RPMI8226 (cell line): ENCODE measurements at regions not wholly inside any gene's neighbourhood (a gene's known extent, or its start where the extent isn't known, plus 50 kb on each side); places are given as distances from the start of the nearest gene placed in this dataset.
"Not testable (repeated sequence)": the region's sequence is repeated elsewhere in the genome, so short reads cannot be mapped to it uniquely, and the experiment has no call there.

Experiments
- DNase-seq: peaks from one replicate; pipeline ENCODE4 v3.0.0-alpha.2; 2015

DNA sequence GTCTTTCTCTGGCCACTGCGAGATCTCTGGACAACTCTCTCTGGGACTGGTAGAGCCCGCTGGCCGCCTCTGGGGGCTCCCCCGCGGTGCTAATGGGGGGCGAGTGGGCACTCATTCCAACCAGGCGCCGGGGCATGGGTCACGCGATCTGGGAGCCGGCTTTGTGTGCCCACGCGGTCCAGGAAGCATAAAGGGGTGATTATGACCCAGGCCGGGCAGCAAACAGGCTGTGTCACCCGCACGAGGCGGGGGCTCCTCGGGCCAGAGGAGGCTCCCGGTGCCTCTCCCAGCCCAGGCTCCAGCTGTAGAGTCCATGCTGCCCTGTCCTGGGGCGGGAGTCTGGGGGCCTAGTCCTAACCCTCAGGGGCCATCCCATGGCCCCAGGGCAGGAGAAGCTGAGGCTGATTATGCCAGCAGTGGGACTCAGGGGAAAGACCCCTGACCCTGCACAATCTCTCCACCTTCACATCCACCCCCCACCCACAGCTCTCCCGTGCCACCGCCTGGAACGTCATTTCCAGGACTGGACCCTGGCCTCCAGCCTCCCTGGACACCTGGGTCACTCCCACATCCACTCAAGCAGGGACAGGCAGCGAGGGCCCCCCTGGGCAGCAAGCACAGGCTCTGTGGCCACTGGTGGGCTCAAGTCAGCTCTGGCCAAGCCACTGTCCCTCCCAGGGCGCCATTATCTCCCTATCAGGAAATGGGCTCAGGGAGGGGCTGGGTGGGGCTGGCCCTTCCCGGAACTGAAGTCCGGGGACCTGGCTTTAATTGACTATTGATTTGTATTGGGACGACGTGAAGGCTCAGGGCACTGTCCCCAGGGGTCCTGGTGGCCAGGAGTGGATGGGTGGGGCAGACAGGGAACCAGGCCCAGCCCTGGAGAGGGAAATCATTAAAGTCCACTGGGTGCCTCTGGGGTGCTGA is 50.0 kb downstream of the PTPRS start:
- DNase-seq, result no peak

DNA sequence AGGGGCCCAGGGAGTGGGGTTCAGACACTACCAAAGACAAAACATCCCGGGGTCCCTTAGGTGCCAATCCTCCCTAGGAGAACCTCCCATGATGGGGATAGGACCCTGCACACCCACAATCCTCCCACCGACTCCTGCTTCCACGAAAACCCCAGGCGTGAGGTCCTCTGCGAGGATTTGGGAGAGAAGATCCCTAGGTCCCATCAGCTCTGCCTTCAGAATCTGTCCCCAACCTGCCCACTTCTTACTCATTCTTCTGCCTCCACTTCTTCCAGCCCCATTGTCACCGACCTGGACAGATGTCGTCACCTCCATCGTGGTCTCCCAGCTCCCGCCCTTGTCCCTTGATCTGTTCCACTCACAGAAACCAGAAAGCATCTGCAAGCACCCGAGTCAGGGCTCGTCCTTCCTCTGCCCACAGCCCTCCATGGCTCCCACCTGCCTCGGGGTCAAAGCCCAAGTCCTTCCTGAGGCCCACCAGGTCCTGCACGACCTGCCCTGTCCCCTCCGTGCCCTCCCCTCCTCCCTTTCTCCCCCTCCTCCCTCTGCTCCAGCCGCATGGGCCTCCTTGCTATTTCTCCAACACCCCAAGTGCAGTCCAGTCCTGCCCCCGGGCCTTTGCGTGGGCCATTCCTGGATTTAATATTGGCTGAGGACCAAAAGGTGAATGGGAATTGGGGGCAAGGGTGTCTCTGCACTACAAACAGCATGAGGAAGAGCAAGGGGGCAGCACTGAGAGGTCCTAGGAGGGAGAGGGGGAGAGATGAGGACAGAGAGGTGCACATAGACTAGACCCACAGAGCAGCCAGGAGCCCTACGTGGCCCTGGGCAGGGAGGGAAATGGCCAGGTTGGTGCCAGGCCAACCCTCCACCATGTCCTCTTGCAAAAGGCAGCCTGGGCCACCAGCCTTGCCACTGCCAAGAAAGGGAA is 51.3 kb downstream of the PTPRS start:
- DNase-seq, result no peak

DNA sequence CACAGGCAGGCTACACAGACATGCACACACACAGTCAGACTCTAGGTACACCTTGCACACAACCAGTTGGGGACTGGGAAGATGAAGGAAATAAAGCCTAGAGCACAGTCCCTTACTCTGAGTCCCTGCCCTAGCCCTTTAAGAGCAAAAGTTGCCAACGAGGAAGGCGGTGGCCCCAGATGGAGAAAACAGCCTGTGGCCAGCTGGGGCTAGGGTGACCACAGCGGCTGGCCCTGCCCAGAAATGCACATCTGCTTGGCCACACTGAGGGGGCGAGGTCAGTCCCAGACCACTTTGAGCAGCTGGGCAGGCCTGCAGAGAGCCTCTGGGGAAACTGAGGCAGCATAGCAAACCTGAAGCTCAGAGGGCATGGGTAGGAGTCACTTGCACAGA is 52.3 kb downstream of the PTPRS start:
- no peak for DNase-seq

DNA sequence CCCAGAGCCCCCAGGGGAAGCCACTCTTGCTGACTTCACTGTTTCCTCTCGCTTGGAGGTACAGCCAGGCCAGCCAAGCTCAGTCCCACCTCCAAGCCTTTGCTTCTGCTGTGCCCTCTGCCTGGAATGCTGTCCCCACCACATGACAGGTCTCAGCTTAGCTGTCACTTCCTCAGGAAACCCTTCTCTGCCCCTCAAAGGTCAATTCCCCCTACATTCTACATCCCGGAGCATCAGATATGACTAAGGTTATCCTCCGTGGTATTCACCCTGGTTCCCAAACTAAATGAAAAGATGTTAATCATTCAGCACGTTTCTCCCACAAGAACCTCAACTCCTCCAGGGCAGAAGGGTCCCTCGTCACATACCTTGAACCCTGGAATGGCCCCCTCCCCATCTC is 53.5 kb downstream of the PTPRS start:
- no peak for DNase-seq

DNA sequence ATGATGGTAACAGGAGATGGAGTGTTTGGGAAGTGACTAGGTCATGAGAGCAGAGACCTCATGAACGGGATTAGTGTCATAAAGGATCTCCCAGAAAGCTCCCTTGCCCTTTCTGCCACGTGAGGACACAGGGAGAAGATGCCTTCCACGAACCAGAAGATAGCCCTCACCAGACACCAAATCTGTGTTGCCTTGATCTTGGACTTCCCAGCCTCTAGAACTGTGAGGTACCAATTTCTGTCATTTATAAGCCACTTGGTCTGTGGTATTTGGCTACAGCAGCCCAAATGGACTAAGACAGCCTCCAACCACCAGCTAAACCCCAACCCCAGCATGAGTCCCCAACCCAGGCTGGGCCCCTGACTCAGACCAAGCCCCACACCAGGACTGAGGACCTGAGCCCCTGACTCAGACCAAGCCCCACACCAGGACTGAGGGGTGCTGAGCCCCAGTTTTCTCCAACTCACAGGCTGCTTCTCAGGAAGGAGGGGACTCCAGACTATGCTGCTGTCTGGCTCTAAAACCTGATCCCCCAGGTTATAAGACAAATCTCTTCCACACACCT is 54.1 kb downstream of the PTPRS start:
- no peak for DNase-seq

DNA sequence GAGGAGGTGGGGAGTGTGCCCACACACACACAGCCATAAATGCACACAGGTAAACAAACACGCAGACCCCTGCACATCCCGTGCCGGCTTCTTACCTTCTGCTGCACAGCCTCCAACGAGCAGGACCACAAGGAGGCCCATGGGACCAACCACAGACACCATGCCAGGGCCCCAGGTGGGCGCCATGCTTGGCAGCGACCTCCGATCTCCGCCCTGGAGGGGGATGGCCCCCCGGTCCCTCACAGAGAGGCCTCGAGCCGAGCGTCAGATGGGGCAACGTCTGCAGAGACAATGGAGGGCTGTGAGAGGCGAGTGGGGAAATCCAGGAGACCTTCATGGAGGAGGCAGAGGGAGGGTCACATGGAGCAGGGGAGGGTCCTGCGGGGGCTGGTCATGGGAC is 54.7 kb downstream of the PTPRS start:
- DNase-seq, result no peak

DNA sequence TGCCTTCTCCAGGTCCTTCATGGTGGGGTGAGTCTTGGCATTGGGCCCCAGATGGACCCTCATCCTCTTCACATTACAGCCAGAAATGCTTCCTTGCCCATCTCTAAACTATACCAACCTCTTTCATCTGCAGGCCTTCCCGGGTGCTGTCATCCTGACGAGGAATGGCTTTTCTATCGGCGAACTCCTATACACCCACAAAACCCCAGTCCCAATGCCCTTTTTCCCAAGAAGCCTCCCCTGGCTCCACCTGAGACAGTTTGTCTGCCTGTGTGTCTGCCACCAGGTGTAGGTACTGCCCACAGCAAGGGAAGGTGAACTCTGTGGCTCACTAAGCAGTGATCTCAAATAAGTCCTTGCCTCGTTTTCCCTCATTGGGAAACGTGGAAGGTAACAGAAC is 55.3 kb downstream of the PTPRS start:
- no peak for DNase-seq

DNA sequence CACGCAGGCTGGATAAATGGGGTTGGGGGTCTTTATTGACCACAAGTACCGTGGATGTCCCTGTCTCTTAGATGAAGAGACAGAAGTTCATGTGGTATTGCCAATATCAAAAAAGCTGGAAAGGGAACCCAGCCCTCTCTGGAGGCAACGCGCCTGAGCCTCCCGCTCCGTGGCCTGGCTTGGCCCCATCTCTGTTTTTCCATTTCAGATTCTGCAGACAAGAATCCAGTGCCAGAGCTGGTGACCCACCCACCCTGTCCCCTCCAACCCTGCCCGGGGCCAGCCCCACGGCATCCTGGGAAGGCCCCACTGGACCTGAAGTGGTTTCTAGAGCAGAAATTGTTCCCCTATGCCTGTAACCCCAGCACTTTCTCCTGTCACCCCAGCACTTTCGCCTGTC is 57.7 kb downstream of the PTPRS start:
- DNase-seq, result no peak

DNA sequence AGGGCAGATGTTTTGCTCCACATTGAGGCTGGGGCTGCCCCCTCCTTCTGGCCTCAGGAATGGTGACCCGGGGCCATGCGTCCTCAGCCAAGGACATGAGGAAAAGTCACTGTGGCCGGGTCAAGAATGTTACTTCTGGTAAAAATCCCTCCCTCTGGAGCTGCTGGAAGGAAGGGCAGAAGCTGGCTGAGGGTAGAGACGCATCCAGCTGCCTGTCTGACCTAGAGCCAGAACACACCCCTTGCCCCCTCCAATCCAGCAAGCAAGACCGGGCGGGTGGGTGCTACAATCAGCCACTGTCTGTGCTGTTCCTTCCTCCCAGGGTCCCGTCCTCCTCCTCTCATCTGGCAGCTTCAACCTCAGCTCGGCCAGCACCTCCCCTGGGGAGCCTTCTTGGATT is 59.0 kb downstream of the PTPRS start:
- DNase-seq, result no peak

DNA sequence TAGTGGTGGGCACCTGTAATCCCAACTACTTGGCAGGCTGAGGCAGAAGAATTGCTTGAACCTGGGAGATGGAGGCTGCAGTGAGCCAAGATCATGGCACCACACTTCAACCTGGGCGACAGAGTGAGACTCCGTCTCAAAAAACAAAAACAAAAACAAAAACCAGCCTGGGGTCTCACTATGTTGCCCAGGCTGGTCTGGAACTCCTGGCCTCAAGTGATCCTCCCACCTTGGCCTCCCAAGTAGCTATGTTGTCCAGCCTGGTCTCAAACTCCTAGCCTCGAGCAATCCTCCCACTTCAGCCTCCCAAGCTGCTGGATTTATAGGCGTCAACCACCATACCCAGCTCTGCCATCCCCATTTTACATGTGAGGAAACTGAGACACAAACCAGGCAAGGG is 64.9 kb downstream of the PTPRS start:
- DNase-seq, result not testable (repeated sequence)

DNA sequence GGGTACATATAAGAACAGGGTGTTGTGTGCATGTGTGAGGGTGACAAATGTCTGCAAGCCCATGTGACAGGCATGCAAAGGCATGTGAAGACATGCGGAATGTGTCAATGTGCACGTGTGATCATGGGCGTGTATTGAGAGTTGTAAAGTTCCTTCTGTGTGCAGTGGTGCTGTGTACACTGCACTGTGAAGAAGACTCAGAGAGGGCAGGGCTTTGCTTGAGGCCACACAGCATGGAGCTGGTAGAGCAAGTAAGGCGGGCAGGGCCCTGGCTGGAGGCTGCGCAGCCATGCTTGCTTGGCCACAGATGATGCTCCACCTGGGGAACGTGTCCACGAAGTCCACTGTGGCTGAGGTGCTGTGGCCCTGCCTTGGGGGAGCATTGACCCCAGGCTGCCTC is 66.8 kb downstream of the PTPRS start:
- no peak for DNase-seq

DNA sequence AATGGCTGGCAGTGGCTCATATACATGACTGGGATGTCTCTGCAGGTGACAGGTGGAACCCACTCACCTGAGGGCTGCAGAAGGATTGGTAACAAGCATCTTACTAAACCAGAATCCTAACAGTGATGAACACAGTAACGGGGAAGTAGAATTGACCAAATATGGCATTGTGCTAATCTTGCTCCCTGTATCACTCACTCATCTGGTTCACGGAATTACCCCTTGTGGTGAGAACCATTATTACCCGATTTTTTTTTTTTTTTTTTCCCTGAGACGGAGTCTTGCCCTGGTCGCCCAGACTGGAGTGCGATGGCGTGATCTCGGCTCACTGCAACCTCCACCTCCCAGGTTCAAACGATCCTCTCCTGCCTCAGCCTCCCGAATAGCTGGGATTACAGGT is 69.5 kb downstream of the PTPRS start:
- peak; percentile 13 for DNase-seq

DNA sequence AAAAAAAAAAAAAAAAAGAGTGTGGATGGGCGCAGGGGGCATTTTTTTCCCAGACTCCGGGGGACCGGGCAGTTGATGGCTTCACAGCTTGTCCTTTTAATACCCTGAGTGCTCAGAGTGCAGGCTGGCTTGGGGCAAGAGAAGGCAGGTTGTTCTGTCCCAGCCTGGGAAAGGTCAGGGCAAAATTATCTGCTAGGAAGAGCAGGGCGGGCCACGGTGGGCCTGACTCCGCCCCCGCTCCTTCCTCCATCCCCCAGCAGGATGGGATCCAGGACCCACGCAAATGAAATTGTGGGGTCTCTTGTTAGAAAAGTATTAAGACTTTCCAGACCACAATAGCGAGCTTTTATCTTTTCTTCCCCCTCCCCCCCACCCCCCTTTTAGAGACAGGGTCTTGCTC is 70.7 kb downstream of the PTPRS start:
- no peak for DNase-seq

DNA sequence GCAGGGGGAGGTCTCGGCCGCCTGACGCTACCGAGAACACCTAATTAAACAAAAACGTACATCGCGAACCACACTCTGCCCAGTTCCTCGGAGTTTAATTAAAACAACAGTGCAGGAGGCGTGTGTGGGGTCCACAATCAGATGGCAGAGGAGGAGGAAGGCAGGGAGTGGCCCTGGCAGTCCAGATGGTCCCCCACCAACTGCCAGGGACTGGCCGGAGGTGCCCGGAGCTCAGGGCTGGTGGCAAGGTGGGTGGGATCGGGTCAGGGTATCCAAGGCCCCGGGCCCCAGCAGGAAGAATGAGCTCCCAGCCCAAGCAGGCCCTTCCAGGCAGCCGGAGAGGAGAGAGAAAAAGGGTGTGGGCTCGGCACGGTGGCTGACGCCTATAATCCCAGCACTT is 71.3 kb downstream of the PTPRS start:
- no peak for DNase-seq

DNA sequence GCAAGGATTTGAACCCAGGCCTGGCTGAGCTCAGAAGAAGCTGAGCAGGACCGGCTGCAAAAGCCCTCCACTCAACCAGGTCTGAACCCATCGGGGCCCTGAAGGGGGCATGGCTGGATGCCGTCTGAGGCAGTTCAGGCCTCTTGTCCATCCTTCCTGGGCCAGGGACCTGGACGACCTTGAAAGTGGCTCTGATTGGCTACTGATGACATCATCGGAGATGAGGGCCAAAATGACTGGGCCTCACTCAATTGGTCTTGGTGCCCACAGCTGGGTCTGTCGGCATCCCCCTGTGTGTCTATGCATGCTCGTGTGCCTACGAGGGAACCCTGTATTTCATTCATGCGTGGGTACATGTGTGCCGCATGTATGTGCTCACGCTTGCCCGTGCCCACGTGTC is 71.8 kb downstream of the PTPRS start:
- DNase-seq, result no peak

DNA sequence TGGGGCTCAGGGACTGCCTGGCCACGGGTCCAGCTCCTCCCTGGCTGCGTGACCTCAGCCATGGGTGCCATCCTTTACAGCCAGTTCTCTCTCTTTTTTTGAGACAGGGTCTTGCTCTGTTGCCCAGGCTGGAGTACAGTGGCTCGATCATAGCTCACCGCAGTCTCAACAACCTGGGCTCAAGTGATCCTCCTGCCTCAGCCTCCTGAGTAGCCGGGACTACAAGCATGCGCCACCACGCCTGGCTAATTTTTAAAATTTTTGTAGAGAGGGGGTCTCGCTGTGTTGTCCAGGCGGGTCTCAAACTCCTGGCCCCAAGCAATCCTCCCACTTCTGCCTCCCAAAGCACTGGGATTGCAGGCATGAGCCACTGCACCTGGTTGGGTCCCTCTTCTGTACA is 75.4 kb downstream of the PTPRS start:
- no peak for DNase-seq

DNA sequence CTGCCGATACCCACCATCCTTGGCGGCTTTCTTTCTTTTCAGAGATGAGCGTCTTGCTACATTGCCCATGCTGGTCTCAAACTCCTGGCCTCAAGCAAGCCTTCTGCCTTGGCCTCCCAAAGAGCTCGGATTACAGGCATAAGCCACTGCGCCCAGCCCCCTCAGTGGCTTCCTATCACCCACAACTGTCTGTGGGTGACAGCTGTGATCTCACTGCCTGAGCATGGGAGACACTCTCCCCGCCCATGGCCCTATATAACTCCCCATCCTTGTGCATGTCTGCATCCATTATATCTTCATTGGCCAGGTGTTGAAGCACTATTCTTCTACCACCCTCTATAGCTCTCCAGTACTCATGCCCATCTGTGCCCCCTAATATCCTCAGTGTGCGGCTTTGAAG is 76.2 kb downstream of the PTPRS start:
- no peak for DNase-seq

DNA sequence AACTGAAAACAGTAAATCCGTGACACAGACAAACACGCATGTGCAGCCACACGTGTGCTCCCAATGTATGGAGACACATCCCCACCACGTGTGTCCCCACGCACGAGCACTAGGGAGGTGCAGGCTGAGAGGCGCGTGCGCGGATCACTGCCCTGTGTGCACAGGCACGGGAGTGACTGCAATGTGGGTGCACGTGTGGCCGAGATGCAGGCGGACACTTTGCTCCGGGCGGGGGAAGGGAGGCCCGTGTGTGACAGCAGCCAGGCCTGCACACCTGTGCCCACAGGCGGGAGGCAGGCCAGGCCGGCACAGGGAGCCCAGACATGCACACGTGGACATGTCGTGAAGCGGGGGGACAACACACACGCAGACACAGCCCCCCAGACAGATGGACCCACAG is 77.0 kb downstream of the PTPRS start:
- DNase-seq, result peak; percentile 35

DNA sequence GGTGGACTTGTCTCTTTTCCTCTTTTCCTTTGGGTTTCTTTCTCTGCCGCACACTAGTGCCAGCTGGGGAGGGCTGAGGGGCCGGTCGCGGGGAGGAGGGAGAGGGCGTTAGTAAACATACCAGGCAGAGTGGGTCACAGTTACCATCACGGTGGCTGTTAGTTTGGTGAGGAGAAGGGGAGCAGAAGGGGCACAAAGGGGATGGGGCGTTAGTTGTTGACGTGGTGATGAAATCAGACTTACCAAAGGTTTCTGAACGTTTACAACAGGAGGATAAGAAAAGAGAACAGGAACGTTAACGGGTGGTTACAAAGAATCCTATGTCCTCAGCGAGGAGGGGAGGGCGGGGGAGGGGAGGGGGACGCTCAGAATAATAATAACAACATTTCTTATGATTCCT is 77.9 kb downstream of the PTPRS start:
- no peak for DNase-seq

DNA sequence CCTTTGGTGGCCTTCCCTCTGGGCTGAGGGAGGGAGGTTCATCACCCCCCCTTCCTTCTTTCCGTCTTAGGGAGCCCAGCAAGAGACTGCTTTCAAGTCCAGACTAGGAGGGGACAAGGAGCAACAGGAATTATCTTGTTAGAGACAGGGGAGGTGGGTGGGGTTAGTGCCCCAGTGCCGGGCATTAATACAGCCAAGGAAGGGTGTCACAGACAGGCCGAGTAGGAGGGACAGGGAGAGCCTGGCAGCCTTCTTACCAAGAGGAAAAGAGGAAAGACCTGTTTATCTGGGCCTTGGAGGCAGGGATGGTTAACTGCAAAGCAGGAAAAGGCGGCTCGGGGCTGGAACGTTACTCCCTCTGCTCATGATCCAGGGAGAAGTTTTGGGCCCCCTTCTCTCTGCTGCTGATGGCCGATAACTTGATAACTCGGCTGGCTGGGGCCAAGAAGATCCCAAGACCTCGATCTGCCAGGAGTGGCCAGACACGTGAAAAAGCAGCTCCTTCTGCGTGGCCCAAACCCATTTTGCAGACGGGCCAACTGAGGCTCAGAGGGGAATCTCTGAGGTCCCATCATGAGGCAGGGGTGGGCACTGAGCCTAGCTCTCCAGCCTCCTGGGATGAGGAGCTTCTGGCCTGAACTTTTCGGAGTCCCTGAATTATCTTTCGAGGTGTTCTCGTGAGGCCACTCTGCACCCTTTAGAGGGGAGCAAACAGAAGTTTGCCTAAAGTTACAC is 79.3 kb downstream of the PTPRS start:
- DNase-seq, result no peak

DNA sequence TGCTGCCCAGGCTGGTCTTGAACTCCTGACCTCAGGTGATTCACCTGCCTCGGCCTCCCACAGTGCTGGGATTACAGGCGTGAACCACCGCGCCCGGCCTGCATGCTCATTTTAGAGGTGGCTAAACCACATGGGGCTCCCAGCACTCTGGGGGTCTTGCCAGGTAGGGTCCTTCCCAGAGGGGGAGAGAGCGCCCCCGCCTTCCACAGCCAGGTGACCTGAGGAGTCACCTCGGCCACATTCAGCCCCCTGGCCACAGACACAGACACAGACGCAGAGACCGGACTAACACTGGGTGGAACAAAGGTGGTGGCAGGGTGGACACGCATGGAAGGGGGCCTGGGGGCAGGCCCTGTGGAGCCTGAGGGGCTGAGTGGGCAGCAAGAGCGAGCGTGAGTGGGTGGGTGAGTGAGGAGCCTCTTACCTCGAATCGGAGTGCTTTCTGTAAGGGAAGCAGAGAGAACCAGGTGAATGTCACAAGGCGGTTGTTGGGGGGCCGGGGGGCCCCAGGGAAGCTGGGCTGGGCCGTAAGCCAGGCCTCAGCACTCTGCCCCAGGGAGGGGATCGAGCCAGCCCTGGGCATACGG is 80.1 kb downstream of the PTPRS start:
- DNase-seq, result no peak

DNA sequence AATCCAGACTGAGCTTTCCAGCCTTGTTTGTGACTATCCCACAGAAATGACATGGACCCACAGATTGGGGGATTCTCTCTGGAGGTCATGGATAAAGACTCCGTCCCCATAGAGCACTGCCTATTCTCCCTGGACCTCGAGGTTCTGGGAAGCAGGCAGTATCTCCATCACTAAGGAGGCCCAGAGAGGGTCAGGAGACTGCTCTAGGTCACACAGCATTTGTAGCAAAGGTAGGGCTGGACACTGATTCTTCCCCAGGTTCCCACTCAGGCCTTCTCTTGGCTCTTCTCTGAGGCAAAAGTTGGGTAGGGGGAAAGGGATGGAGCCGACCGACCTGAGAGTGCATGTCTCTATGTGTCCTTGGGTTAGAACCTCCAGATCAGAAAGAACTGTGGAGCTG is 80.9 kb downstream of the PTPRS start:
- no peak for DNase-seq
